ENCODE measurements at regions not wholly inside any gene's neighbourhood (a gene's known extent, or its start where the extent isn't known, plus 50 kb on each side); places are given as distances from the start of the nearest gene placed in this dataset.

DNA sequence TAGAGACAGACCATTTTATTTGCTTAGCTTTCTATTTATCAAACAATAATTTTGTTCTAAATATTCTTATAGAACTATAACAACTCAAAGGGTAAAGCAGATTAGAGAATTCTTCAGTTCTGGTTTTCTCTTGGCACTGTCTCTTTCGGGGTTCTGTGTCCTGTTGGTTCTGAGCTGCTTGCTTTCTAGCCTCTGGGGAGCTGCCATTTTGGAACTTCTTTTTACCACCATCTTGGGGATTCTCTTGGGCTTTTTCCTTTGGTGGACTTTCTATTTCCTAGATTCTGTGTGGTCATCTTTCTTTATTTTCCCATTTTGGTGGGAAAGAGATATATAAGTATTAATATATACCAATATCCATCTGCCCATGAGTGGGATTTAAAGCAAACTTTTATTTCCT lies 467.7 kb downstream of the PCNX1 start:
- 100% methylated on average over 1 of the region's 1 CpG for WGBS (ENCODE audit: insufficient coverage)
- no peaks in the 10 kb centered on the region for H3K4me1 ChIP-seq (ENCODE audit: control insufficient read depth, insufficient read depth, low read length)
- H3K27me3 Mint-ChIP-seq (ENCODE audit: low read depth in 2 of 2) = no peaks in the 10 kb centered on the region
- no peak for ATAC-seq
- H3K9me3 Mint-ChIP-seq = no peaks in the 10 kb centered on the region
- H3K27me3 ChIP-seq (ENCODE audit: control insufficient read depth, insufficient read depth, low read length) = no peaks in the 10 kb centered on the region
- no peaks in the 10 kb centered on the region for H3K36me3 Mint-ChIP-seq
- H3K4me3 Mint-ChIP-seq = no peak overlapping the region
- H3K27ac Mint-ChIP-seq = no peak overlapping the region
- H3K4me1 Mint-ChIP-seq = peaks cover 33 to 37% of the 10 kb centered on the region in 2 donors
- intact Hi-C loops (cut with micrococcal nuclease) = no loop called here
- TF ChIP-seq, protein P1, sequence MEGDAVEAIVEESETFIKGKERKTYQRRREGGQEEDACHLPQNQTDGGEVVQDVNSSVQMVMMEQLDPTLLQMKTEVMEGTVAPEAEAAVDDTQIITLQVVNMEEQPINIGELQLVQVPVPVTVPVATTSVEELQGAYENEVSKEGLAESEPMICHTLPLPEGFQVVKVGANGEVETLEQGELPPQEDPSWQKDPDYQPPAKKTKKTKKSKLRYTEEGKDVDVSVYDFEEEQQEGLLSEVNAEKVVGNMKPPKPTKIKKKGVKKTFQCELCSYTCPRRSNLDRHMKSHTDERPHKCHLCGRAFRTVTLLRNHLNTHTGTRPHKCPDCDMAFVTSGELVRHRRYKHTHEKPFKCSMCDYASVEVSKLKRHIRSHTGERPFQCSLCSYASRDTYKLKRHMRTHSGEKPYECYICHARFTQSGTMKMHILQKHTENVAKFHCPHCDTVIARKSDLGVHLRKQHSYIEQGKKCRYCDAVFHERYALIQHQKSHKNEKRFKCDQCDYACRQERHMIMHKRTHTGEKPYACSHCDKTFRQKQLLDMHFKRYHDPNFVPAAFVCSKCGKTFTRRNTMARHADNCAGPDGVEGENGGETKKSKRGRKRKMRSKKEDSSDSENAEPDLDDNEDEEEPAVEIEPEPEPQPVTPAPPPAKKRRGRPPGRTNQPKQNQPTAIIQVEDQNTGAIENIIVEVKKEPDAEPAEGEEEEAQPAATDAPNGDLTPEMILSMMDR (IDR thresholded peaks at IDR 0.05) = no peak
- no peaks in the 10 kb centered on the region for H3K36me3 ChIP-seq (ENCODE audit: control insufficient read depth, insufficient read depth, low read length)
- H3K27ac ChIP-seq (ENCODE audit: low read length) = no peak overlapping the region
- H3K4me3 ChIP-seq (ENCODE audit: low read length) = no peak overlapping the region
- DNase-seq = no peak
- no peaks in the 10 kb centered on the region for H3K9me3 ChIP-seq (ENCODE audit: control insufficient read depth, insufficient read depth, low read length)

GRCh38 chr14:71377099-71377498 lies 469.8 kb downstream of the PCNX1 start:
- Histone ChIP-seq H3K4me1 (ENCODE audit: control insufficient read depth, insufficient read depth, low read length) (no peaks in the 10 kb centered on the region), H3K27ac (ENCODE audit: low read length) (no peak overlapping the region), H3K4me3 (ENCODE audit: low read length) (no peak overlapping the region), H3K27me3 (ENCODE audit: control insufficient read depth, insufficient read depth, low read length) (no peaks in the 10 kb centered on the region), H3K36me3 (ENCODE audit: control insufficient read depth, insufficient read depth, low read length) (no peaks in the 10 kb centered on the region), H3K9me3 (ENCODE audit: control insufficient read depth, insufficient read depth, low read length) (no peaks in the 10 kb centered on the region)
- intact Hi-C loops (cut with micrococcal nuclease) = no loop called here
- TF ChIP-seq, protein P1 (IDR thresholded peaks at IDR 0.05) = no peak
- 95% methylated on average over 25 of the region's 28 CpGs for WGBS (ENCODE audit: insufficient coverage)
- Mint-ChIP-seq H3K4me3 (no peak overlapping the region), H3K27ac (no peak overlapping the region), H3K4me1 (peaks cover 30 to 31% of the 10 kb centered on the region in 2 donors), H3K27me3 (ENCODE audit: low read depth in 2 of 2) (no peaks in the 10 kb centered on the region), H3K36me3 (no peaks in the 10 kb centered on the region), H3K9me3 (no peaks in the 10 kb centered on the region)
- no peak for DNase-seq
- no peak for ATAC-seq

GRCh38 chr14:71380271-71380670 lies 473.0 kb downstream of the PCNX1 start:
- 100% methylated on average over 2 of the region's 2 CpGs for WGBS (ENCODE audit: insufficient coverage)
- Histone ChIP-seq H3K27me3 (ENCODE audit: control insufficient read depth, insufficient read depth, low read length) (no peaks in the 10 kb centered on the region), H3K36me3 (ENCODE audit: control insufficient read depth, insufficient read depth, low read length) (no peaks in the 10 kb centered on the region), H3K4me3 (ENCODE audit: low read length) (no peak overlapping the region), H3K27ac (ENCODE audit: low read length) (no peak overlapping the region), H3K4me1 (ENCODE audit: control insufficient read depth, insufficient read depth, low read length) (no peaks in the 10 kb centered on the region), H3K9me3 (ENCODE audit: control insufficient read depth, insufficient read depth, low read length) (no peaks in the 10 kb centered on the region)
- Mint-ChIP-seq H3K27ac (no peak overlapping the region), H3K27me3 (ENCODE audit: low read depth in 2 of 2) (no peaks in the 10 kb centered on the region), H3K4me3 (no peak overlapping the region), H3K36me3 (no peaks in the 10 kb centered on the region), H3K4me1 (peaks cover 34 to 41% of the 10 kb centered on the region in 2 donors), H3K9me3 (no peaks in the 10 kb centered on the region)
- DNase-seq (no peak), ATAC-seq (no peak)
- intact Hi-C loops (cut with micrococcal nuclease) = no loop called here
- TF ChIP-seq, protein P1 (IDR thresholded peaks at IDR 0.05) = no peak

- H3K4me3 Mint-ChIP-seq = no peak overlapping the region
- no peaks in the 10 kb centered on the region for H3K9me3 Mint-ChIP-seq
- TF ChIP-seq, protein P1 (IDR thresholded peaks at IDR 0.05) = no peak
- intact Hi-C loops (cut with micrococcal nuclease) = no loop called here
- no peak overlapping the region for H3K27ac ChIP-seq (ENCODE audit: low read length)
- peaks cover 34 to 47% of the 10 kb centered on the region in 2 donors for H3K4me1 Mint-ChIP-seq
- H3K4me1 ChIP-seq (ENCODE audit: control insufficient read depth, insufficient read depth, low read length) = no peaks in the 10 kb centered on the region
- no peak overlapping the region for H3K4me3 ChIP-seq (ENCODE audit: low read length)
- no peaks in the 10 kb centered on the region for H3K36me3 Mint-ChIP-seq
- H3K9me3 ChIP-seq (ENCODE audit: control insufficient read depth, insufficient read depth, low read length) = no peaks in the 10 kb centered on the region
- no peak for ATAC-seq
- no peaks in the 10 kb centered on the region for H3K36me3 ChIP-seq (ENCODE audit: control insufficient read depth, insufficient read depth, low read length)
- no peaks in the 10 kb centered on the region for H3K27me3 ChIP-seq (ENCODE audit: control insufficient read depth, insufficient read depth, low read length)
- no peak for DNase-seq
- H3K27me3 Mint-ChIP-seq (ENCODE audit: low read depth in 2 of 2) = no peaks in the 10 kb centered on the region
- no peak overlapping the region for H3K27ac Mint-ChIP-seq
Measured at GRCh38 chr14:71381814-71382213, 474.6 kb downstream of the PCNX1 start.
